ENCODE measurements at regions not wholly inside any gene's neighbourhood (a gene's known extent, or its start where the extent isn't known, plus 50 kb on each side); places are given as distances from the start of the nearest gene placed in this dataset.

DNA sequence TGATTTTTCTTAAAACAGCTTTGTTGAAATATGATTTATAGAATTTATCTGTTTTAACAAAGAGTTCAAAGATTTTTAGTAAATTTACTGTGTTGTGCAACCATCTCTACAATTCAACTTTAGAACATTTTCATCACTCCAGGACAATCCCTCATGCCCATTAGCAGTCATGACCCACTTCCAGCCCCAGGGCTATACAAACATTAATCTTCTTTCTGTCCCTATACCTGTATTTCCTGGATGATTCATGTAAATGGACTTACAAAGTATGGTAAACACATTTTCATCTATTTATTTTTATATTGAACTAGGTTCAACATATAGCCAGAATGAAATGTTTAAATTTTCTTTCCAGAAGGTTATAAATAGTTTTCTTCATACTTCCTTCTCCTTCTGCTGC, 127.8 kb upstream of the CCDC180 start:
- TF ChIP-seq, protein P1, sequence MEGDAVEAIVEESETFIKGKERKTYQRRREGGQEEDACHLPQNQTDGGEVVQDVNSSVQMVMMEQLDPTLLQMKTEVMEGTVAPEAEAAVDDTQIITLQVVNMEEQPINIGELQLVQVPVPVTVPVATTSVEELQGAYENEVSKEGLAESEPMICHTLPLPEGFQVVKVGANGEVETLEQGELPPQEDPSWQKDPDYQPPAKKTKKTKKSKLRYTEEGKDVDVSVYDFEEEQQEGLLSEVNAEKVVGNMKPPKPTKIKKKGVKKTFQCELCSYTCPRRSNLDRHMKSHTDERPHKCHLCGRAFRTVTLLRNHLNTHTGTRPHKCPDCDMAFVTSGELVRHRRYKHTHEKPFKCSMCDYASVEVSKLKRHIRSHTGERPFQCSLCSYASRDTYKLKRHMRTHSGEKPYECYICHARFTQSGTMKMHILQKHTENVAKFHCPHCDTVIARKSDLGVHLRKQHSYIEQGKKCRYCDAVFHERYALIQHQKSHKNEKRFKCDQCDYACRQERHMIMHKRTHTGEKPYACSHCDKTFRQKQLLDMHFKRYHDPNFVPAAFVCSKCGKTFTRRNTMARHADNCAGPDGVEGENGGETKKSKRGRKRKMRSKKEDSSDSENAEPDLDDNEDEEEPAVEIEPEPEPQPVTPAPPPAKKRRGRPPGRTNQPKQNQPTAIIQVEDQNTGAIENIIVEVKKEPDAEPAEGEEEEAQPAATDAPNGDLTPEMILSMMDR (IDR thresholded peaks at IDR 0.05; ENCODE audit: insufficient read depth, low read length): no peak
- no peak for TF ChIP-seq GABPA (IDR thresholded peaks at IDR 0.05; ENCODE audit: low read depth)
- no peak for TF ChIP-seq POLR2AphosphoS5 (IDR thresholded peaks at IDR 0.05; ENCODE audit: low read depth)
- TF ChIP-seq, protein P2, sequence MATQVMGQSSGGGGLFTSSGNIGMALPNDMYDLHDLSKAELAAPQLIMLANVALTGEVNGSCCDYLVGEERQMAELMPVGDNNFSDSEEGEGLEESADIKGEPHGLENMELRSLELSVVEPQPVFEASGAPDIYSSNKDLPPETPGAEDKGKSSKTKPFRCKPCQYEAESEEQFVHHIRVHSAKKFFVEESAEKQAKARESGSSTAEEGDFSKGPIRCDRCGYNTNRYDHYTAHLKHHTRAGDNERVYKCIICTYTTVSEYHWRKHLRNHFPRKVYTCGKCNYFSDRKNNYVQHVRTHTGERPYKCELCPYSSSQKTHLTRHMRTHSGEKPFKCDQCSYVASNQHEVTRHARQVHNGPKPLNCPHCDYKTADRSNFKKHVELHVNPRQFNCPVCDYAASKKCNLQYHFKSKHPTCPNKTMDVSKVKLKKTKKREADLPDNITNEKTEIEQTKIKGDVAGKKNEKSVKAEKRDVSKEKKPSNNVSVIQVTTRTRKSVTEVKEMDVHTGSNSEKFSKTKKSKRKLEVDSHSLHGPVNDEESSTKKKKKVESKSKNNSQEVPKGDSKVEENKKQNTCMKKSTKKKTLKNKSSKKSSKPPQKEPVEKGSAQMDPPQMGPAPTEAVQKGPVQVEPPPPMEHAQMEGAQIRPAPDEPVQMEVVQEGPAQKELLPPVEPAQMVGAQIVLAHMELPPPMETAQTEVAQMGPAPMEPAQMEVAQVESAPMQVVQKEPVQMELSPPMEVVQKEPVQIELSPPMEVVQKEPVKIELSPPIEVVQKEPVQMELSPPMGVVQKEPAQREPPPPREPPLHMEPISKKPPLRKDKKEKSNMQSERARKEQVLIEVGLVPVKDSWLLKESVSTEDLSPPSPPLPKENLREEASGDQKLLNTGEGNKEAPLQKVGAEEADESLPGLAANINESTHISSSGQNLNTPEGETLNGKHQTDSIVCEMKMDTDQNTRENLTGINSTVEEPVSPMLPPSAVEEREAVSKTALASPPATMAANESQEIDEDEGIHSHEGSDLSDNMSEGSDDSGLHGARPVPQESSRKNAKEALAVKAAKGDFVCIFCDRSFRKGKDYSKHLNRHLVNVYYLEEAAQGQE (IDR thresholded peaks at IDR 0.05; ENCODE audit: insufficient replicate concordance, low read depth): no peak
- no peak for TF ChIP-seq SPI1 (IDR thresholded peaks at IDR 0.05; ENCODE audit: borderline replicate concordance, low read depth)

Data from HL-60 (cell line).